ENCODE measurements at regions not wholly inside any gene's neighbourhood (a gene's known extent, or its start where the extent isn't known, plus 50 kb on each side); places are given as distances from the start of the nearest gene placed in this dataset.
A peak's percentile ranks its signal among the peaks of the same experiment; 100 is the strongest.
"Not testable (repeated sequence)": the region's sequence is repeated elsewhere in the genome, so short reads cannot be mapped to it uniquely, and the experiment has no call there.

DNA sequence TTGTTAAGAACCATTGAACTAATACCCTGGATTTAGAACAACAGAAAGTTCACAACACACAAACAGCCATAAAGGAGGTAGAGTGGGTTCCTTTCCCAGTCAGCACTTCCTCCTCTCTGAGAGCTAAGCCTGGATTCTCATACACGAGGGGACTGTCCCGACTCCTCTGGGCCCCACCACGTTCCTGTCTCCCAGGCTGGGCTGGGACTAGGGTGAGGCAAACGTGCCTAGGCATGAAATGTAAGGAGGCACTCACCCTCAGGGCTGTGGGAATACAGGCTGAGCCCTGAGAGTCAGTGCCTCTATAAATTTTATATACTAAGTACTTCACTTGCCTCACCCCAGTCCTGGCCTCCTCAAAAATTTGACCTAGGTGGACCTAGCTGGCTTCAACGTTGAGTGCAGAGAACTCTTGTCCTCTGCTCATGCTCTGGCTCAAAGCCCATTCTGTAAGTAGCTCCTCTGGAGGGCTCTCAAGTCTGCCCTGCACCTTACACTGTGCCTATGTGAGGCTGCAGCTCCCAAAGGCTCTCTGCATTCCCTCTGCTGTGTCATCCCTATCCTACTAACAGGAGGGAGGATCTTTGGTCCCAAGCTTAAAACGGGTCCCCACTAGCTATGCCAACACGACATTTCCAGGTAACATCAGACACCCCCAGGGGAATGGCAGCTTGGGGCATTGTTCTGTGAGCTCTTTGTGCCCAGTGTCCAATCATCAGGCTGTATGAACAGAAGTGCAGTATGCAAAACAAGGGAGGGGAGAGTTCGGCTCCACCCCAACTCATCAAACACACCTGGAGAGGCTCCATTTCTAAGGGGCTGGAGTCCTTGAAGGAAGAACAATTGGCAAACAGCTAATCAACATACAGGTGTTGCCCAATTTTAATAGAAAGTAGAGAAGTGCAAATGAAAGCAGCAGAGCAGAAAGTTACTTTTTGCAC lies 233.2 kb downstream of the RPLP1 start:
- no peak for DNase-seq

DNA sequence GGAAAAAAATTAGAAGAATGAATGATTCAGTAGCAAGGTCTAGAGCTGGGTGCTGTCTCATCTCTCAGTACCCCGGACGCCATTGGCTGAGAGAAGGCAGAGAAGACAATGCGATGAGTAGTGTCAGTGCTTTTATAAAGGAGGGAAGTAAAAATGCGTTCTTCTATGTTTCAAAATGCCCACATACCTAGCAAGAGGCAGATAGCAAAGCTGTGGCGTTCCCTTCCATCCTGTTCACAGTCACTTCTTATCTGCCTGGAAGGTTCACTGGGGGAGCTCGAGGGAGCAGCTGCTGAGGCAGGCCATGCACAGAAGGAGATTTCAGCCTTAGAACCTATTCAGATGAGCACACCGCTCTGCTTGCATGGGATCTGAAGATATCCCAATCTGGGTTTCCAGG lies 234.0 kb downstream of the RPLP1 start:
- DNase-seq = no peak

DNA sequence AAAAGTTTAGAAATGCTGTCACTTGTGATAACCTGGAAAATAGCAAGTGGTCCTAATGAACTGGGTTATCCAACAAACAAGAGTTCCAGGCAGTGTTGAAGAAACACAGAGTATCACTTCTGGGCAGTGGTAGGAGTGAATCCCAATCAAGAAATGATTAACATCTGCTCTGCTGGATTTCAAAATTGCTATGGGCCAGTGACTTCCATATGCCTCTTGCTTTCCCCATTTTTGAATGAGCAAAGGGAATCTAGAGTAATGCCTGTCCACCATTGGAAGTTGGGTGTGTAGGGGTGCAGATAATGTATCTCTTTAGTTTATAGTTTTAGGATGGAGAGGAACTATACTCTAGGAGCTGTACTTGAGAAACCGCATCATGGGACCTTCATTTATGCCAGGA lies 236.5 kb downstream of the RPLP1 start:
- no peak for DNase-seq

DNA sequence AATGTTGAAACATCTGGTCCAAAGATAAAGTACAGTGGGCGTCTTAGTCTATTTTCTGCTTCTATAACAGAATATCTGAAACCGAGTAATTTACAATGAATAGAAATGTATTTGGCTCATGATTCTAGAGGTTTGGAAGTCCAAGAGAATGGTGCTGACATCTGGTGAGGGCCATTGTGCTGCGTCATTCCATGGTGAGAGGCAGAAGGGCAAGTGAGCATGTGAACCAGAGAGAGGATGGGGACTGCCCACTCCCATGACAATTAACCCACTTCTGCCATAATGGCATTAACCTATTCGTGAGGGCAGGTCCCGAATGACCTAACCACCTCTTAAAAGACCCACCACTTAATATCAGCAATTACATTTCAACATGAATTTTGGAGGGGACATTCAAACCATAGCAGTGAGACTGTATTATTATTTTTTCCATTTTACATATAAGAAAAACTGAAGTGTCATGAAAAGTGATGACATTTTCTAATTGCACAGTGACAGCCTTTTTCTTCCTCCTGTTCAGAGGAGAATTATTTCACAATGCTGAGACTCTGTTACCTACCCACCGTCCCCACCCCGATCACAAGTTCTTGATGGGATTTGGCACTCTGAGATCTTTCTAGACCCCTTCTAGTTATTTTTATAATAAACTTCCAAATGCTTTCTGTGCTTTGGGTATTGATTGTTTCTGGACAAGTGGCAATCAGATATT lies 238.8 kb downstream of the RPLP1 start:
- DNase-seq = no peak

DNA sequence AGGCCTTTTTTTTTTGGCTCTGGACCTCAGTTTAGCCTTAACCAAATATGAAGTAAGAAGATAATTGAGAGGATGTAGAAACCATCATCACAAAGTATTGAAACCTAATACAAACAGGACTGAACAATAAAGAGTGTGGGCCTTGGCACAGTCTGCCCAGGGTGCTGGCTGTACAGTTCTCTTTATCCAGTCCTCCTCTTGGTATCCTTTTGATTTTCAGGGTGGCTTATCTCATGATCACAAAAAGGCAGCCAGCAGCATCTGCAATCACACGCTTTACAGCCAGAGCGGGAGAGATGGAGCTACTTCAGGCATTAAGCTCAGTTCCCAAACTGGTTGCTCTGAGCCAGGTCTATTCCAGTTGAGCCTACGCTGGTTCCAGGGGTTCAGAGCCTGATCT lies 239.7 kb downstream of the RPLP1 start:
- no peak for DNase-seq

DNA sequence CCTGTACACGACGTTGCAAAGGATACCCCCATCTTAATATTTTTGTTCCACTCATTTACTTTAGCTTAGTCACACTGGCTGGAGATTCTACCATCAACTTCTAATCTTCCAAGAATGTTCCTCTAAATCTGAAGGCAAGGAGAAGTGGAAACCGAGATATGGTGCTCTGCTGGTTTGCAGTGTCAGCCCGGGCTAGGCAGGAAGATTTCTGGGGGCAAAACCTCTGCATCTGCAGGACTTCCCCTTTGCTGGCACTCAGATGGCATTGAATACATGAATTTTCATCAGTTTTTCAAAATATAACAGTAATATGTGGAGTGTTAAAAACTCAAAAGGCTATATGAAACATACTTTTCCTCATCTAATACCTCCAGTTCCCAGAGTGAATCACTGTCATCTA lies 240.4 kb downstream of the RPLP1 start:
- DNase-seq = no peak

DNA sequence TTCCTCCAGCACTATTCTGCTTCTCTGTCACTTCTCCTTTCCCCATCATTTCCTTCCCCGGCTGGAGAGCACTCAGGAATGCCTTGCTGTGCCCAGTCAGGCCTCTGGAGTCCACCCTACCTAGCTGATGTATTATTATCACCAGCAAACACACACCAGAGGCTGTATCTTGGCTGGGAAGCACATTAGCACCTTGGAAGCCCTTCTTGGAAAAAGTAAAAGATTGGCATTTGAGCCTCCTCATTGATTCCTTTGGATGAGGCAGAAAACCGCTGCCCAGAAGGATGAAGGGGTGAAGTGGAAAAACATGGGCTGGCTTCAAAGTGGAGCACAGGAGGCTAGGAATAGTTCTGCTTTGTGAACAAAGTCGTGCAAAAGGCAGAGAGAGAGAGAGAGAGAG lies 244.3 kb downstream of the RPLP1 start:
- no peak for DNase-seq

DNA sequence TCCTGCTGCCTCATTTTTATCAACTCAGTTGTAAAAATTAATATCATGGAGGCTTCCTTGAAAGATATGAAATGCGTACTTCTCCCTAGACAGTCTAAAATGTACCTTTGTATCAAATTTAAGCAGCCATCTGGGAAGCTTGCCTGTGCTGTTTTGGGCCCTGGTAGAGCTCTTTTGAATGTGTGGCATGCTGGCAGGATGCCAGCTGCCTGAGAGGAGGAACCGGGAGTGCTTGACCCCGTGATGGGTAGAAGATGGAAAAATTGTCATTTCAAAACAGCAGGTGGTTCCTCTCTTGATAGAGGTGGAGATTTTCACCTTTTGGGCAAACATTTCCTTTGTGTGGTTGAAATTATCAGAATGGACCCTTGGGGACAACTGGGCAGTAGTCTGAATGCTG lies 245.3 kb downstream of the RPLP1 start:
- no peak for DNase-seq

DNA sequence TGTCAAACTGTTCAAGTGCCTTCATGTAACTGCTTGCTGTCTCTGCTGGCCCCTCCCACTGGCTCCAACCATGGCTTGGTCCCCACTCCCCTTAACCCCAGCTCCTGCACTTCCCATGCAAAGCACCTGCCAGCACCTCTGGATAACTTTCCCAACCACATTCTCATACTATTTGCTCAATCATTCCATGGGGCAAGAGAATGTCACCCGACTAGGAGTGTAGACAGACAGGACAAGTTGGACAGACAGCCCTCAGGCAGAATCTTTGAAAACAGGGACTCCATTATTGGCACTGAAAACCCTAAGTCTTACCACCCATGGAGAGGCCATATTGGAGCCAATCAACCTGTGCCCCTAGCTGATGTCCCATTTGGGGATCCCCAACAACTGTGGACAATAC lies 246.5 kb downstream of the RPLP1 start:
- no peak for DNase-seq

DNA sequence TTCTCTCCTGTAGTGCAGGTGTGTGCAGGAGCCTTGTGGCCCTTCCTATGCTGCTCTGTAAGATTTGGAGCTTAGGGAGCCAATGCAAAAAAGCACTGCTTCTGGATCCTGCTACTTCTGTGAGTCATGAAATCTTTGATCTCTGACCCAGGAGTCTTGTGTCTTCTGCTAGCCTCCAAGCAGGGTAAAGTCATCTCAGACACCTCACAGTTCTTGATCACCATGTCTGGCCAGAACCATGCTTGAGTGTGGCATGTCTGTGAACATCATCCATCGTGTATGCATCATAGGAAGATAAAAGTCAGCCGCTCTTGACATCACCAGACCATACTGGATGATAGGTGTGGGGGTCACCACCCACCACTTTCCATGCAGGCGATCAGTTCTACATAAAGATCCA lies 247.8 kb downstream of the RPLP1 start:
- no peak for DNase-seq

DNA sequence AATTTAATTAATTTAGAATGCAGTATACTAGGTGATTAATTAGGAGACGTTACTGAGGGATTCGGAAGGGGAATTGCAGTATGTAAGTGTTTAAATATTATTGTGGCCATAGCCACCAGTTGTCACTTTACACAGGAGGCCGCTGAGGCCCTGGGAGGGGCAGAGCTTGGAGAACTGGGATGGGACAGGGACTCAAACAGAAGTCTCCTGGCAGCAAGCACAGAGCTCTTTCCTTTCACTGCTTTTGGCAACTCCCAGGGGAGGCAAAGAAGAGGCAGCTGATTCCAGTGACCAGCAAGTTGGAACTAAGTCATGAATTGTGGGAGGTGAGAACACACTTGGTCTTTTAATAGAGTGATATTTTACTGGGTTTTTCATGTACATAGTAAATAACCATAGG lies 248.6 kb downstream of the RPLP1 start:
- DNase-seq = no peak

DNA sequence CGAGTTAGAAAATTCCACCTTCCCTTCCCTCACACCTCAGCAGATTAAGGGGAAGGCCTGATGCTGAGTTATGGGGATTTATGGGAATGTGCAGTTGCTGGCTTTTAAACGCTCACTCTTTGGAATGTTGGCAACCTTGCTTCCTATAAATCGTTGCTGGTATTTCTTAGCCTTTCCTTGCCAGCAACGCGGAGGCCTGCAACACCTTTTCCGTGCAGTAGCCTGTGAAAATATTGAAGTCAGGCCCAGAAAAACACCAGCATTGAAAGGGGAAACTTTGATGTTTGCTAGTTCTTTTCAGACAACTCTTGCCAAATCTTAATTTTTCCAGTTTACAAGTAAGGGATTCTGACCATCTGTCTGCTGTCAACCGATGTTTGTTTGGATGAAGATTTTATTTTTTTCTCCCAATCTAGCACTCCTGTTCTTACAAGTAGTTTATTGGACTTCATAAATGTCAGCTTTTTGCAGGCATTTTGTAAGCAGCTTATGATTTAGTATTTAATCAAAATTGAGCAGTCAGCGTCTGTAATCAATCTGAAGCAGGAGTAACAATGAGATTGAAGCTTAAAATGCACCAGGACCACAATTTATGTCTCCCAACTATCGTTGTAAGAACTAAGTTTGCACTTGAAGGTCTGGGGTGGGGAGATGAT lies 251.0 kb downstream of the RPLP1 start:
- no peak for DNase-seq

DNA sequence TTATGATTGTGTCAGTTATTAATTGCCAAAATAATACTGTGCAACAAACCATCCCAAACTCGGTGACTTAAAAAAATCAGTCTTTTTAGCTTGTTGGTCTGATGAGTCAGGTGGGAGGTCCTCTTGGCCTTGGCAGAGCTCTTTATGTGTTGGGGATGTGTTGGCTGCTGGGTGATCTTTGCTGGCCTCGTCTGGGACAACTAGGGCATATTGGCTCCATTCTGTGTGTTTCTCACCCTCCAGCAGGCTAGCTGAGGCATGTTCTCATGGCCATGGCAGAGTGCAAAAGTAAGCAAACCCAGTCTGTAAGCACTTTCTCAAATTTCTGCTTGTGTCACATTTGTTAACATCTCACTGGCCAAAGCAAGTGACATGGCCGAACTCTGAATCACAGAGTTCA lies 251.6 kb downstream of the RPLP1 start:
- no peak for DNase-seq

DNA sequence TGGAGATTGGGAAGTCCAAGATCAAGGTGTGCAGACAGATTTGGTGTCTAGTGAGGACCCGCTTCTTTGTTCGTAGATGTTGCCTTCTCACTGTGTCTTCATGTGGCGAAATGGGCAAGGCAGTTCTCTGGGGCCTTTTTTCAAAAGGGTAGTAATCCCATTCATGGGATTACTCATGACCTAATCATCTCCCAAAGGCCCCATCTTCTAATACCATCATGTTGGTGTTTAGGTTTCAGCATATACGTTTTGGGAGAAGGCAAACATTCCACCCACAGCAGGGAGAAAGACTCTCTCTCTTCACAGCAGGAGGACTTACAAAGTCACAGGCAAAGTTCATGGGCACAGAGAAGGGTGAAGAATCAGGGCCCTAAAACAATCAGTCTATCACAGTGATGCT lies 252.1 kb downstream of the RPLP1 start:
- no peak for DNase-seq

DNA sequence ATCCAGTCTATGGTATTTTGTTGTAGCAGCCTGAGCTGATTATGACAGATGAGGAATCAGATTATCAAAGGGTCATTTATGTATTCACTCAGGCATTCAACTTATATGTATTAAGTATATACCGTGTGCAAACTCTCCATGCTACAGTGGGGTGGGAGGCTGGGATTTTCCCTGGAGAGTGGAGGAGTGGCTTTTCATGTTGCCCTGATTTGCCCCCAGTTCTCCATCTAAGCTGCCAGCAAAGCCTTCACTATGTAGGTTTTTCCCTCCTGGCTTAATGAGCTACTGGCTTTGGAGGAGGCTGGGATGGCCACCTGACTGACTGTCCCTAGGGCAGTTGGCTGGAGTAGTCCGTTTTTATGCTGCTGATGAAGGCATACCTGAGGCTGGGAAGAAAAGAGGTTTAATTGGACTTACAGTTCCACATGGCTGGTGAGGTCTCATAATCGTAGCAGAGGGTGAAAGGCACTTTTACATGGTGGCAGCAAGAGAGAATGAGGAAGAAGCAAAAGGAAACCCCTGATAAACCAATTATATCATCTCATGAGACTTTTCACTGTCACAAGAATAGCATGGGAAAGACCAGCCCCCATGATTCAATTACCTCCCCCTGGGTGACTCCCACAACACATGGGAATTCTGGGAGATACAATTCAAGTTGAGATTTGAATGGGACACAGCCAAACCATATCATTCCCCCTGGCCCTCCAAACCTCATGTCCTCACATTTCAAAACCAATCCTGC lies 253.9 kb downstream of the RPLP1 start:
- DNase-seq = no peak

DNA sequence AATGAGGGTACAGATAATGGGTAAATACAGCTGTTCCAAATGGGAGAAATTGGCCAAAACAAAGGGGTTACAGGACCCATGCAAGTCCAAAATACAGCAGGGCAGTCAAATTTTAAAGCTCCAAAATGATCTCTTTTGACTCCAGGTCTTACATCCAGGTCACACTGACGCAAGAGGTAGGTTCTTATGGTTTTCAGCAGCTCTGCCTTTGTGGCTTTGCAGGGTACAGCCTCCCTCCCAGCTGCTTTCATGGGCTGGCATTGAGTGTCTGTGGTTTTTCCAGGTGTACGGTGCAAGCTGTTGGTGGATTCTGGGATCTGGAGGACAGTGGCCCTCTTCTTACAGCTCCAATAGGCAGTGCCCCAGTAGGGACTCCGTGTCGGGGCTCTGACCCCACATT lies 254.6 kb downstream of the RPLP1 start:
- not testable (repeated sequence) for DNase-seq

DNA sequence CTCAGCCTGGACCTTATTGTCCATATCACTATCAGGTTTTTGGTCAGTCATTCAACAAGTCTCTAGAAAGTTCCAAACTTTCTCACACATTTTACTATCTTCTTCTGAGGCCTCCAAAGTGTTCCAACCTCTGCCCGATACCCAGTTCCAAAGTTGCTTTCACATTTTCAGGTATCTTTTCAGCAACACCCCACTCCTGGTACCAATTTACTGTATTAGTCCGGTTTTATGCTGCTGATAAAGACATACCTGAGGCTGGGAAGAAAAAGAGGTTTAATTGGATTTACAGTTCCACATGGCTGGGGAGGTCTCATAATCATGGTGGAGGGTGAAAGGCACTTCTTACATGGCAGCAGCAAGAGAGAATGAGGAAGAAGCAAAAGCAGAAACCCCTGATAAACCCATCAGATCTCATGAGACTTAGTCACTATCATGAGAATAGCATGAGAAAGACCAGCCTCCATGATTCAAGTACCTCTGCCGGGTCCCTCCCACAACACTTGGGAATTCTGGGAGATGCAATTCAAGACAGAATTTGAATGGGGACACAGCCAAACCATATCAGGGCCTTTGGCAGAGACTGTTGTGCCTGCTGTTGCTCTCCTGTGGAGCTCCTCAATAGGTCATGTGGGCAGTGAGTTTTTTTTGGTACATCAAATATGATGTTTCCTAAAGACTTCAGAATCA lies 256.0 kb downstream of the RPLP1 start:
- DNase-seq = not testable (repeated sequence)

DNA sequence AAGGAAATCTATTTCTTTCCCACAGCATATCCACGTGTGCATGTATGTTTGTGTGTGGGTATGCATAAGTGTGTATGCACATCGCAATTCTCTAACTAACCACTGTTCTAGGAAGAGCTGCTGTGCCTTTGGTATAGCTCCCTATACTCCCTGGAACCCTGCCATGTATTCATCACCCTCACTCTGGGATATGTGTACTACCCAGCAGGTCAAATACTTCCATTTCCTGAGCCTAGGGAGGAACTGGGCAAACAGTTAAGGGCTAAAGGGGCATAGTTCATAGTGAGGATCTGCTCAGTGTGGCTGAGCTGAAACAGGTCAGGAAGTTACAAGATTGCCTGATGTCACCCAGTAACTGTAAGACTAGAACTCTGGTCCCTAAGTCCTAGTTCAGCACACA lies 260.4 kb downstream of the RPLP1 start:
- DNase-seq = no peak

DNA sequence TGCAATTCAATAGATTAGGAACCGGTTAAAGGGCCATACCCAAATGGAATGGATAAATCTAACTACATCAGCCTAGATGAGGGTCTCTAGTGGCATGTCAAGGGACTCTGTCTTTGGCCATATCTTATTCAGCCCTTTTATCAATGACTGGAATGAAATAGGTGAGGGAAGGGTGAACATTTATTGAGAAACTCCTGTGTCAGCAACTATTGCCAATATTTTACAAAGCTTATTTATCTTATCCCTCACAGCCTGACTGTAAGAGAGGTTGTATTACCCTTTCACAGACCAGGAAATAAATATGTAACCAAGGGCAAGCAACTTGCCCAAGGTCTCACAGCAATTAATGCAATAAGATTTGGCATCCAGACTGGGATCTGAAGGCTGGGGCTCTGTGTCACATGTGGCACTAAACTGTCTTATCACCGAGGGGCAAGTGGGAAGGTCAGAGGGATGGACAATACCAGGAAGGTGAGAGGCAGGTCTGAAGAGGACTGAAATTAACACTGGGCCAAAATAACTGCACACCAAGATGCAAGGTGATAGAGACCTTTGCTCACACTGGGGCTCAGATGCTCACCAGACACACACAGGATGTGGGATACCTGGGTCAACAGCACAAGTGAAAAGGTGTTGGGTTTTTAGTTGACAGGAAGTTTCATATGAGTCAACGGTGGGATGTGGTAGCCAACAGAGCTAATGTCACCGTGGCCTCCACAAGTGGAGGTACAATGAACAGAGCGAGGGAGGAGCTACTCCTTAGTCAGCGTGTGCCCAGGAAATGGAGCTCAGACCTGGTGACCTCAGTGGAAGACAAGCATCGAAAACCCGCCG lies 261.3 kb downstream of the RPLP1 start:
- DNase-seq = peak in 4 of 6 experiments; percentile 12 to 77 (median 72)

DNA sequence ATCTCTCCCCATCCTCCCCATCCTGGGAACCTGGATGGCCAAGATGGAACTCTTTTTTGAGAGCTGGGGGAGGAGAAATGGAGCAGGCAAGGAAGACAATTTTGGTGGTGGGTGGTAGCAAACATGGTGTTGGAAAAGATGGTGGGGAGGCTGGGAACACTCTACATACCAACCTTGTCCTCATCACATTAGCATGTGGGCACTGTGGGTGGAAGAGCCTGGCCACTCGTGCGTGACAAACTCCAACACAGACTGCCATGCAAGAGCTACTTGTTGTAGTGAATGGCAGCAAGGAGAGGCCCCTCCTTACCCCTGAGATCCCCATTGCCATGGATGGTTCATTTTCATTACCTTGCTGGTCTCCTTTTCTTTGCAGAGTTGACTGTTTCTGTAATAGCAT lies 262.6 kb downstream of the RPLP1 start:
- DNase-seq = no peak

DNA sequence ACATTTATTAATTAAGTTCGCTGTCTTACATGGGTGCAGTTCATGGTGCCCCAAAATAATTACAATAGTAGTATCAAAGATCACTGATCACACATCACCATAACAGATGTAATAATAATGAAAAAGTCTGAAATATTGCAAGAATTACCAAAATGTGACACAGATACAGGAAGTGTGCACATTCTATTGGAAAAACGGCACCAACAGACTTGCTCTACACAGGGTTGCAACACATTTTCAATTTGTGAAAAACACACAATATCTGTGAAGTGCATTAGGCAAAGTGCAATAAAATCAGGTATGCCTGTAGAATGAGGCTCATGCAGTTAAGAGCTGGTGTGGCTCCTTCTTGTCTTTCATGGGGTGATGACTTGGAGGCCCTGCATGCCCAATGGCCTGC lies 265.8 kb downstream of the RPLP1 start:
- no peak for DNase-seq

DNA sequence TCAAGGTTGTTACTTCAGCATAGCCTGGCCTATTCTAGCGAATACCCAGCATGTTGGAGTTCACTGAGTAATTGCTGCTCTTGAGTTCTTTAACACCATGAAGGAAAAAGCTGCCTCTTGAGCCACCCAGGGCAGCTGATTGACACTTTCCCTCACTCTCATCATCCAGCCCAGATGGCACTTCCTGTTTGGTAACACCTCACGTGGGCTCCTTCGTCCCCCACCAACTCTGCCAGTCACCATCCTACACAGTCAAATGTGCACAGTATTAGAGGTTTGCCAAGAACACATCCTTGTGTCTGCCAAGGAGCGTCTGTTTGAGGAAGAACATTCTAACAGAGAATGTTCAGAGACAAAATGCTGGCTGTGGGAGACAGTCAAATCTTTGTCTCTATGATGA lies 266.3 kb downstream of the RPLP1 start:
- DNase-seq = peak in 1 of 6 experiments; percentile 16

Measured in stimulated activated naive CD4-positive, alpha-beta T cell (primary cell).